D721Med (cell line): ENCODE measurements at regions not wholly inside any gene's neighbourhood (a gene's known extent, or its start where the extent isn't known, plus 50 kb on each side); places are given as distances from the start of the nearest gene placed in this dataset.

ENCODE experiments used
- DNase-seq: peaks from one replicate; pipeline ENCODE4 v3.0.0; 2011; ENCODE audit warnings: low spot score; ENCODE audit not compliant: insufficient read length
- FAIRE-seq: peaks from 2 replicates; lab custom pipeline; 2011; peaks lifted over from hg19 to GRCh38; lab: Jason Lieb, UNC
- CTCF ChIP-seq: IDR thresholded peaks from 2 replicates; pipeline ENCODE4 v1.5.1; 2012; ENCODE audit warnings: mild to moderate bottlenecking, control low read depth; ENCODE audit not compliant: insufficient read depth; ENCODE audit errors: missing control alignments

GRCh38 chr15:70501121-70501727 is 262.1 kb downstream of the UACA start:
- FAIRE-seq, result no peak
- no peak for TF ChIP-seq CTCF
- no peak for DNase-seq

GRCh38 chr15:70499791-70500190 is 263.6 kb downstream of the UACA start:
- FAIRE-seq (no peak), DNase-seq (no peak)
- TF ChIP-seq CTCF, result no peak

- no peak for TF ChIP-seq CTCF
- no peak for FAIRE-seq
These were observed 265.2 kb downstream of the UACA start for GRCh38 chr15:70498096-70498626.

GRCh38 chr15:70497661-70498060 is 265.7 kb downstream of the UACA start:
- FAIRE-seq (no peak), DNase-seq (no peak)
- no peak for TF ChIP-seq CTCF

More at GRCh38 chr15:70498096-70498626, 265.2 kb downstream of the UACA start:
- no peak for DNase-seq

GRCh38 chr15:70495991-70496599 is 267.3 kb downstream of the UACA start:
- no peak for DNase-seq
- TF ChIP-seq CTCF, result no peak
- FAIRE-seq, result no peak

GRCh38 chr15:70494852-70495571 is 268.3 kb downstream of the UACA start:
- TF ChIP-seq CTCF, result no peak
- DNase-seq (no peak), FAIRE-seq (no peak)

GRCh38 chr15:70494517-70494851 is 268.9 kb downstream of the UACA start:
- FAIRE-seq, result no peak
- TF ChIP-seq CTCF, result no peak

More at GRCh38 chr15:70494517-70494851, 268.9 kb downstream of the UACA start:
- DNase-seq, result no peak
